ENCODE measurements at regions not wholly inside any gene's neighbourhood (a gene's known extent, or its start where the extent isn't known, plus 50 kb on each side); places are given as distances from the start of the nearest gene placed in this dataset.
A peak's percentile ranks its signal among the peaks of the same experiment; 100 is the strongest.

- peak overlapping the region; percentile 89 for H3K27ac Mint-ChIP-seq
- H3K27me3 Mint-ChIP-seq = no peaks in the 10 kb centered on the region
- ChIA-PET CTCF (no interaction called here), POLR2A (interaction anchor here (1.0 to 8.0 kb wide), 3 partner anchors 10 to 34 kb away, joined by 4 to 123 read pairs (median 7); a partner anchor contains a TSS)
- no peak for DNase-seq
- no peak overlapping the region for H3K4me3 Mint-ChIP-seq
- ATAC-seq (ENCODE audit: low read depth) = no peak
- H3K36me3 Mint-ChIP-seq (ENCODE audit: low read depth) = peaks cover 4% of the 10 kb centered on the region
- intact Hi-C loops (cut with micrococcal nuclease) = no loop called here
- H3K4me1 Mint-ChIP-seq = peaks cover 67% of the 10 kb centered on the region
- TF ChIP-seq CTCF (IDR thresholded peaks at IDR 0.05) = no peak
- no peaks in the 10 kb centered on the region for H3K9me3 Mint-ChIP-seq
Measured at GRCh38 chr14:73782623-73783022, 68.4 kb upstream of the PNMA1 start.

GRCh38 chr14:73780896-73781295 lies 66.7 kb upstream of the PNMA1 start:
- H3K9me3 Mint-ChIP-seq = no peaks in the 10 kb centered on the region
- no peak for TF ChIP-seq CTCF (IDR thresholded peaks at IDR 0.05)
- no peak for DNase-seq
- no peak overlapping the region for H3K4me3 Mint-ChIP-seq
- no peak for ATAC-seq (ENCODE audit: low read depth)
- no peak overlapping the region for H3K27ac Mint-ChIP-seq
- POLR2A ChIA-PET = interaction anchor here (0.7 to 0.8 kb wide), 2 partner anchors 9 to 22 kb away, joined by 5 to 7 read pairs; no protein-coding TSS in a partner anchor
- H3K4me1 Mint-ChIP-seq = peaks cover 70% of the 10 kb centered on the region
- intact Hi-C loops (cut with micrococcal nuclease) = no loop called here
- H3K36me3 Mint-ChIP-seq (ENCODE audit: low read depth) = peaks cover 3% of the 10 kb centered on the region
- H3K27me3 Mint-ChIP-seq = no peaks in the 10 kb centered on the region
- CTCF ChIA-PET = no interaction called here

- TF ChIP-seq CTCF (IDR thresholded peaks at IDR 0.05) = no peak
- intact Hi-C loops (cut with micrococcal nuclease) = no loop called here
- CTCF ChIA-PET = no interaction called here
Measured at GRCh38 chr14:73780391-73780790, 66.2 kb upstream of the PNMA1 start.

GRCh38 chr14:73778736-73779135 lies 64.6 kb upstream of the PNMA1 start:
- POLR2A ChIA-PET = interaction anchor here (0.8 to 2.8 kb wide), 6 partner anchors 8 to 39 kb away, joined by 5 to 44 read pairs (median 5); a partner anchor contains a TSS
- no peak for ATAC-seq (ENCODE audit: low read depth)
- no peak for TF ChIP-seq CTCF (IDR thresholded peaks at IDR 0.05)
- H3K27ac Mint-ChIP-seq = peak overlapping the region; percentile 9
- no peak overlapping the region for H3K4me3 Mint-ChIP-seq
- intact Hi-C loops (cut with micrococcal nuclease) = no loop called here
- CTCF ChIA-PET = interaction anchor here (1.2 to 4.5 kb wide), 3 partner anchors 22 to 49 kb away, joined by 4 to 90 read pairs (median 30); no protein-coding TSS in a partner anchor
- no peak for DNase-seq
- H3K27me3 Mint-ChIP-seq = no peaks in the 10 kb centered on the region
- peaks cover 3% of the 10 kb centered on the region for H3K36me3 Mint-ChIP-seq (ENCODE audit: low read depth)
- no peaks in the 10 kb centered on the region for H3K9me3 Mint-ChIP-seq
- peaks cover 70% of the 10 kb centered on the region for H3K4me1 Mint-ChIP-seq

More at GRCh38 chr14:73780391-73780790, 66.2 kb upstream of the PNMA1 start:
- no peaks in the 10 kb centered on the region for H3K27me3 Mint-ChIP-seq
- H3K4me1 Mint-ChIP-seq = peaks cover 70% of the 10 kb centered on the region
- ATAC-seq (ENCODE audit: low read depth) (no peak), DNase-seq (no peak)
- POLR2A ChIA-PET = interaction anchor here (0.8 kb wide), 1 partner anchor 9 kb away, joined by 5 read pairs; no protein-coding TSS in a partner anchor
- H3K27ac Mint-ChIP-seq = no peak overlapping the region
- H3K9me3 Mint-ChIP-seq = no peaks in the 10 kb centered on the region
- H3K36me3 Mint-ChIP-seq (ENCODE audit: low read depth) = peaks cover 3% of the 10 kb centered on the region
- no peak overlapping the region for H3K4me3 Mint-ChIP-seq

GRCh38 chr14:73777420-73777819 lies 63.2 kb upstream of the PNMA1 start:
- Mint-ChIP-seq H3K27me3 (no peaks in the 10 kb centered on the region), H3K4me3 (peak overlapping the region; percentile 12), H3K27ac (peak overlapping the region; percentile 67), H3K9me3 (no peaks in the 10 kb centered on the region), H3K4me1 (peaks cover 69% of the 10 kb centered on the region), H3K36me3 (ENCODE audit: low read depth) (peaks cover 3% of the 10 kb centered on the region)
- ChIA-PET CTCF (interaction anchor here (0.7 to 4.5 kb wide), 18 partner anchors 9 to 52 kb away, joined by 3 to 90 read pairs (median 5); a partner anchor contains a TSS), POLR2A (interaction anchor here (1.0 to 2.8 kb wide), 8 partner anchors 9 to 48 kb away, joined by 5 to 44 read pairs (median 5); a partner anchor contains a TSS)
- TF ChIP-seq CTCF (IDR thresholded peaks at IDR 0.05) = no peak
- no peak for DNase-seq
- intact Hi-C loops (cut with micrococcal nuclease) = loop anchor here (1.0 kb wide), 1 partner anchor 49 kb away; no protein-coding TSS in a partner anchor
- ATAC-seq (ENCODE audit: low read depth) = peak; percentile 80
